Tibial nerve (tissue), 4 donors: ENCODE measurements at regions not wholly inside any gene's neighbourhood (a gene's known extent, or its start where the extent isn't known, plus 50 kb on each side); places are given as distances from the start of the nearest gene placed in this dataset.

Experiments
- DNase-seq, 2 donors: peaks; one replicate each; pipeline ENCODE4 v3.0.0-alpha.2; 2019; ENCODE audit warnings: low spot score in 2 of 2
- H3K27ac ChIP-seq, 4 donors: fragments of 200-600 bp; sonication (generic) in 3 of 4; one replicate each; pipeline ENCODE4 v1.5.1; 2017 to 2019; ENCODE audit warnings: mild to moderate bottlenecking in 1 of 4
- H3K27me3 ChIP-seq, 2 donors: fragments of 200-600 bp; sonication (generic) in 1 of 2; one replicate each; pipeline versions ENCODE4 v1.5.1 to v1.6.0; 2017 to 2019
- H3K36me3 ChIP-seq, 3 donors: fragments of 200-600 bp; sonication (generic); one replicate each; pipeline ENCODE4 v1.5.1; 2018 to 2019
- H3K4me1 ChIP-seq, 4 donors: fragments of 200-600 bp; sonication (generic) in 3 of 4; one replicate each; pipeline ENCODE4 v1.5.1; 2017 to 2019
- H3K4me3 ChIP-seq, 4 donors: fragments of 200-600 bp; sonication (generic) in 3 of 4; one replicate each; pipeline ENCODE4 v1.5.1; 2017 to 2019; ENCODE audit warnings: mild to moderate bottlenecking in 1 of 4, moderate library complexity in 1 of 4
- H3K9me3 ChIP-seq, 4 donors: fragments of 200-600 bp; sonication (generic) in 3 of 4; one replicate each; pipeline ENCODE4 v1.5.1; 2017 to 2019
- EP300 ChIP-seq, 2 donors: sonication (generic); formaldehyde crosslinking; IDR thresholded peaks; one replicate each; pipeline ENCODE4 v1.6.1; 2017; ENCODE audit warnings: antibody characterized with exemption in 2 of 2, mild to moderate bottlenecking in 1 of 2
- POLR2A ChIP-seq, 2 donors: fragments of 450-650 bp; IDR thresholded peaks; one replicate each; pipeline ENCODE4 v1.6.1; 2017; ENCODE audit warnings: antibody characterized with exemption in 2 of 2, mild to moderate bottlenecking in 2 of 2, moderate library complexity in 2 of 2
- WGBS, 2 donors: methylation state at CpG; one replicate each; pipeline ENCODE4 v1.1.5; 2018; 5-methylcytosine and 5-hydroxymethylcytosine counted together
- TF ChIP-seq, protein P1 (sequence below), 5 experiments: fragments of 200-600 bp in 3 of 5; fragments of 450-650 bp in 2 of 5; sonication (generic) in 3 of 5; IDR thresholded peaks; one replicate each; pipeline ENCODE4 v1.5.1; 2016 to 2019; ENCODE audit warnings: antibody characterized with exemption in 5 of 5, mild to moderate bottlenecking in 3 of 5, moderate library complexity in 2 of 5

GRCh38 chr9:103731541-103731940 is 362.6 kb upstream of the SMC2 start:
- TF ChIP-seq POLR2A (IDR thresholded peaks at IDR 0.05) (no peak), EP300 (IDR thresholded peaks at IDR 0.05) (no peak)
- TF ChIP-seq, protein P1, sequence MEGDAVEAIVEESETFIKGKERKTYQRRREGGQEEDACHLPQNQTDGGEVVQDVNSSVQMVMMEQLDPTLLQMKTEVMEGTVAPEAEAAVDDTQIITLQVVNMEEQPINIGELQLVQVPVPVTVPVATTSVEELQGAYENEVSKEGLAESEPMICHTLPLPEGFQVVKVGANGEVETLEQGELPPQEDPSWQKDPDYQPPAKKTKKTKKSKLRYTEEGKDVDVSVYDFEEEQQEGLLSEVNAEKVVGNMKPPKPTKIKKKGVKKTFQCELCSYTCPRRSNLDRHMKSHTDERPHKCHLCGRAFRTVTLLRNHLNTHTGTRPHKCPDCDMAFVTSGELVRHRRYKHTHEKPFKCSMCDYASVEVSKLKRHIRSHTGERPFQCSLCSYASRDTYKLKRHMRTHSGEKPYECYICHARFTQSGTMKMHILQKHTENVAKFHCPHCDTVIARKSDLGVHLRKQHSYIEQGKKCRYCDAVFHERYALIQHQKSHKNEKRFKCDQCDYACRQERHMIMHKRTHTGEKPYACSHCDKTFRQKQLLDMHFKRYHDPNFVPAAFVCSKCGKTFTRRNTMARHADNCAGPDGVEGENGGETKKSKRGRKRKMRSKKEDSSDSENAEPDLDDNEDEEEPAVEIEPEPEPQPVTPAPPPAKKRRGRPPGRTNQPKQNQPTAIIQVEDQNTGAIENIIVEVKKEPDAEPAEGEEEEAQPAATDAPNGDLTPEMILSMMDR (IDR thresholded peaks at IDR 0.05) = no peak
- Histone ChIP-seq H3K4me3 (no peak overlapping the region), H3K27ac (no peak overlapping the region), H3K36me3 (no peaks in the 10 kb centered on the region), H3K27me3 (no peaks in the 10 kb centered on the region), H3K4me1 (no peaks in the 10 kb centered on the region), H3K9me3 (no peaks in the 10 kb centered on the region)
- 27 to 43% methylated on average over 2 of the region's 2 CpGs for WGBS, 2 donors
- DNase-seq = no peak

GRCh38 chr9:103734471-103734870 is 359.6 kb upstream of the SMC2 start:
- WGBS, 2 donors = 53 to 69% methylated on average over 1 of the region's 1 CpG
- no peak for TF ChIP-seq POLR2A (IDR thresholded peaks at IDR 0.05)
- TF ChIP-seq, protein P1 (IDR thresholded peaks at IDR 0.05) = no peak
- no peak for TF ChIP-seq EP300 (IDR thresholded peaks at IDR 0.05)
- Histone ChIP-seq H3K27ac (no peak overlapping the region), H3K36me3 (no peaks in the 10 kb centered on the region), H3K9me3 (no peaks in the 10 kb centered on the region), H3K27me3 (no peaks in the 10 kb centered on the region), H3K4me3 (no peak overlapping the region), H3K4me1 (no peaks in the 10 kb centered on the region)
- no peak for DNase-seq

DNA sequence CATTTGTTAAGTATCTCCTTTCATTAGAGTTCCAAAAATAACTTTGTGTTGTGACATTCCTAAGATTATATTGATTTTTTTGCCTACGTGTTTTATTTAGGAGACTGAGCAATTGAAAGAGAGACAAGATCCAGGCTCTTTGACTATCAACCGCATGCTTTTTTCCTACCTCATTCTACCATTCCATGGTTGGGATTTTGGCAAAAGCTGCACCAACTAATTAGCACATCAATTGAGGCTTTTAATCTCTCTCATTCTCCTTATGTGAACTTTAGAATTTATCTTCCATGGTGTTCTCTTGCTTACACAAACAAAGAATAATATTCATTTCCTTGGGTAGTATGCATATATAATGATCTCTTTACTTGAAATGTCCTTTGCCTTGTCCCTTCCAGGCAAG is 338.7 kb upstream of the SMC2 start:
- 50 to 59% methylated on average over 2 of the region's 2 CpGs for WGBS, 2 donors
- no peaks in the 10 kb centered on the region for H3K27me3 ChIP-seq

GRCh38 chr9:103755986-103756385 is 338.1 kb upstream of the SMC2 start:
- no peak for DNase-seq
- no peak for TF ChIP-seq POLR2A (IDR thresholded peaks at IDR 0.05)
- TF ChIP-seq, protein P1 (IDR thresholded peaks at IDR 0.05) = no peak
- TF ChIP-seq EP300 (IDR thresholded peaks at IDR 0.05) = no peak
- Histone ChIP-seq H3K9me3 (no peaks in the 10 kb centered on the region), H3K27ac (no peak overlapping the region), H3K4me1 (no peaks in the 10 kb centered on the region), H3K36me3 (no peaks in the 10 kb centered on the region), H3K27me3 (no peaks in the 10 kb centered on the region), H3K4me3 (no peak overlapping the region)
- WGBS, 2 donors = 28 to 71% methylated on average over 1 of the region's 1 CpG

More for the DNA sequence above, 338.7 kb upstream of the SMC2 start:
- H3K9me3 ChIP-seq = no peaks in the 10 kb centered on the region
- H3K4me1 ChIP-seq = no peaks in the 10 kb centered on the region
- DNase-seq = no peak
- TF ChIP-seq, protein P1 (IDR thresholded peaks at IDR 0.05) = no peak
- TF ChIP-seq POLR2A (IDR thresholded peaks at IDR 0.05) (no peak), EP300 (IDR thresholded peaks at IDR 0.05) (no peak)
- H3K4me3 ChIP-seq = no peak overlapping the region
- H3K36me3 ChIP-seq = no peaks in the 10 kb centered on the region
- no peak overlapping the region for H3K27ac ChIP-seq

DNA sequence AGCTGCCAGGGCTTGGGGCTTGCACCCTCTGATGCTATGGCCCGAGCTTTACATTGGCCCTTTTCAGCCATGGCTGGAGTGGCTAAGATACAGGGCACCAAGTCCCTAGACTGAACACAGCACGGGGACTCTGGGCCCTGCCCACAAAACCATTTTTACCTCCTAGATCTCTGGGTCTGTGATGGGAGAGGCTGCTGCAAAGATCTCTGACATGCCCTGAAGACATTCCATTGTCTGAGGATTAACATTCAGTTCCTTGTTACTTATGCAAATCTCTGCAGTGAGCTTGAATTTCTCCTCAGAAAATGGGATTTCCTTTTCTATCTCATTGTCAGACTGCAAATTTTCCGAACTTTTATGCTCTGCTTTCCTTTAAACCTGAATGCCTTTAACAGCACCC is 337.0 kb upstream of the SMC2 start:
- TF ChIP-seq POLR2A (IDR thresholded peaks at IDR 0.05) = no peak
- no peak for DNase-seq
- Histone ChIP-seq H3K27me3 (no peaks in the 10 kb centered on the region), H3K4me1 (no peaks in the 10 kb centered on the region), H3K36me3 (no peaks in the 10 kb centered on the region), H3K9me3 (no peaks in the 10 kb centered on the region), H3K27ac (no peak overlapping the region), H3K4me3 (no peak overlapping the region)
- WGBS, 2 donors = 66 to 69% methylated on average over 3 of the region's 3 CpGs

DNA sequence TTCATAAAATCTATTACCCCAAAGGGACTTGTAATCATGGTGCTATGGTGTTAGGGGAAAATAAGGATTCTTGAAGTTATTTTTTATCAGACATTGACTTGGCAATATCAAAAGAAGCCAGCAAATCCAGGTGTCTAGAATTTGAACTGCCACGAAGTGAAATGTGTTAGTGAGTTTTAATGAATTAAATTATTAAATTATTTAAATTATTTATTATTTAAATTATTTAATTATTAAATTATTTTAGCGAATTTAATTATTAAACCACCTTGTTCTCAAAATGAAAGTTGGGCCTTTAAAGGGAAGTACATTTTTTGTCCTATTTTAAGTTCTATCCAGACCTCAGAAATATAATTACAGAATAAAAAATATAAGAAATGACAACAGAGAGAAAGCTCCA is 332.6 kb upstream of the SMC2 start:
- 66 to 69% methylated on average over 2 of the region's 2 CpGs for WGBS, 2 donors
- H3K9me3 ChIP-seq = no peaks in the 10 kb centered on the region
- no peaks in the 10 kb centered on the region for H3K27me3 ChIP-seq
- TF ChIP-seq POLR2A (IDR thresholded peaks at IDR 0.05) (no peak), EP300 (IDR thresholded peaks at IDR 0.05) (no peak)
- TF ChIP-seq, protein P1 (IDR thresholded peaks at IDR 0.05) = no peak
- H3K4me1 ChIP-seq = no peaks in the 10 kb centered on the region
- H3K36me3 ChIP-seq = no peaks in the 10 kb centered on the region
- no peak overlapping the region for H3K4me3 ChIP-seq
- H3K27ac ChIP-seq = no peak overlapping the region
- DNase-seq = no peak
